ENCODE measurements at regions not wholly inside any gene's neighbourhood (a gene's known extent, or its start where the extent isn't known, plus 50 kb on each side); places are given as distances from the start of the nearest gene placed in this dataset.

DNA sequence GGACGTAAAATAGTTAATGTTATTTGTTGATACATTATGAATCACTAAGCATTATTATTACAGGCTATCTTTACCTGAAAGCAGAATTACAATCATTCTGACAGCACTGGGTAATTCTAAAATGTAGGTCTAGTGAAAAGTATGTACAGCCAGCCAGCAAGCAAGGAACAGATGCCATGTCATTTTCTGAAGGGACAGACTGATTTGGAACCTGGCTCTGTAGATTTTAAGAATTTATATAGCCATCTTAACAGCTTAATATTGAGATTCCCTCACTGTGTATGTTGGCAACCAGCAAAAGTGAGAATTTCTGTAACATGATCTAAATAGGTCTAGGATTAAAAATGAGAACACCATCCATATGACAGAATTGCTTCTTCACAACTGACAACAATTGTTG, 359.4 kb downstream of the ZIC4 start:
- TF ChIP-seq, protein P1, sequence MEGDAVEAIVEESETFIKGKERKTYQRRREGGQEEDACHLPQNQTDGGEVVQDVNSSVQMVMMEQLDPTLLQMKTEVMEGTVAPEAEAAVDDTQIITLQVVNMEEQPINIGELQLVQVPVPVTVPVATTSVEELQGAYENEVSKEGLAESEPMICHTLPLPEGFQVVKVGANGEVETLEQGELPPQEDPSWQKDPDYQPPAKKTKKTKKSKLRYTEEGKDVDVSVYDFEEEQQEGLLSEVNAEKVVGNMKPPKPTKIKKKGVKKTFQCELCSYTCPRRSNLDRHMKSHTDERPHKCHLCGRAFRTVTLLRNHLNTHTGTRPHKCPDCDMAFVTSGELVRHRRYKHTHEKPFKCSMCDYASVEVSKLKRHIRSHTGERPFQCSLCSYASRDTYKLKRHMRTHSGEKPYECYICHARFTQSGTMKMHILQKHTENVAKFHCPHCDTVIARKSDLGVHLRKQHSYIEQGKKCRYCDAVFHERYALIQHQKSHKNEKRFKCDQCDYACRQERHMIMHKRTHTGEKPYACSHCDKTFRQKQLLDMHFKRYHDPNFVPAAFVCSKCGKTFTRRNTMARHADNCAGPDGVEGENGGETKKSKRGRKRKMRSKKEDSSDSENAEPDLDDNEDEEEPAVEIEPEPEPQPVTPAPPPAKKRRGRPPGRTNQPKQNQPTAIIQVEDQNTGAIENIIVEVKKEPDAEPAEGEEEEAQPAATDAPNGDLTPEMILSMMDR (IDR thresholded peaks at IDR 0.05; ENCODE audit: low read depth, low read length): no peak
- Histone ChIP-seq H3K27me3 (ENCODE audit: insufficient read depth, low read depth, severe bottlenecking) (no peaks in the 10 kb centered on the region), H3K27ac (no peak overlapping the region), H3K4me3 (ENCODE audit: low read depth, low read length) (no peak overlapping the region), H3K36me3 (no peaks in the 10 kb centered on the region), H3K9me3 (ENCODE audit: severe bottlenecking) (no peaks in the 10 kb centered on the region)
- DNase-seq: no peak

DNA sequence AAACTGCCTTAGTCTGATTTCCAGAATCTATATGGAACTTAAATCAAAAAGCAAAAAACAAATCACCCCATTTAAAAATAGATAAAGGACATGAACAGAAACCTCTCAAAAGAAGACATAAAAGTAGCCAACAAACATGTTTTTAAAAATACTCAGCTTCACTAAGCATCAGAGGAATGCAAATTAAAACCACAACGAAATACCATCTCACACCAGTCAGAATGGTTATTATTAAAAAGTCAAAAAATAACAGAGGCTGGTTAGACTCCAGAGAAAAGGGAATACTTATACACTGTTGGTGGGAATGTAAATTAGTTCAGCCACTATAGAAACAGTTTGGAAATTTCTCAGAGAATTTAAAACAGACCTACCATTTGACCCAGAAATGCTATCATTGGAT, 367.9 kb downstream of the ZIC4 start:
- DNase-seq: no peak
- H3K4me3 ChIP-seq (ENCODE audit: low read depth, low read length): no peak overlapping the region
- H3K9me3 ChIP-seq (ENCODE audit: severe bottlenecking): peaks cover 3% of the 10 kb centered on the region
- no peaks in the 10 kb centered on the region for H3K27me3 ChIP-seq (ENCODE audit: insufficient read depth, low read depth, severe bottlenecking)
- H3K36me3 ChIP-seq: no peaks in the 10 kb centered on the region
- TF ChIP-seq, protein P1 (IDR thresholded peaks at IDR 0.05; ENCODE audit: low read depth, low read length): no peak
- no peak overlapping the region for H3K27ac ChIP-seq

DNA sequence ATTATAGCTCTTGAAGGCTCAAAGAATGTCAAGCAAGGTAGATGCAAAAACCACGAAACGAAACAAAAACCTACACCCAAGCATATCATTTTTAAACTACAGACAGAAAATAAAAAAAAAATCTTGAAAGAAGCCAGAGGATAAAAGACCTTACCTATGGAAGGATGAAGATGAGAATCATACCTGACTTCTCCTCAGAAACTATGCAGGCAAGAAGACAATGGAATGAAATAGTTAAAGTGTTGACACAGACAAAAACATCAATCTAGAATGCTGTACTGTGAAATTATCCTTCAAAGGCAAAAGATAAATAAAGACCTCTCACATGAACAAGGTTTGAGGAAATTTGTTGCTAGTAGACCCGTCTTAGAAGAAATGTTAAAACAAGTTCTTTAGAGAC, 372.0 kb downstream of the ZIC4 start:
- H3K9me3 ChIP-seq (ENCODE audit: severe bottlenecking): peaks cover 3% of the 10 kb centered on the region
- TF ChIP-seq, protein P1 (IDR thresholded peaks at IDR 0.05; ENCODE audit: low read depth, low read length): no peak
- no peak overlapping the region for H3K27ac ChIP-seq
- H3K36me3 ChIP-seq: no peaks in the 10 kb centered on the region
- no peak for DNase-seq
- H3K4me3 ChIP-seq (ENCODE audit: low read depth, low read length): no peak overlapping the region
- no peaks in the 10 kb centered on the region for H3K27me3 ChIP-seq (ENCODE audit: insufficient read depth, low read depth, severe bottlenecking)

DNA sequence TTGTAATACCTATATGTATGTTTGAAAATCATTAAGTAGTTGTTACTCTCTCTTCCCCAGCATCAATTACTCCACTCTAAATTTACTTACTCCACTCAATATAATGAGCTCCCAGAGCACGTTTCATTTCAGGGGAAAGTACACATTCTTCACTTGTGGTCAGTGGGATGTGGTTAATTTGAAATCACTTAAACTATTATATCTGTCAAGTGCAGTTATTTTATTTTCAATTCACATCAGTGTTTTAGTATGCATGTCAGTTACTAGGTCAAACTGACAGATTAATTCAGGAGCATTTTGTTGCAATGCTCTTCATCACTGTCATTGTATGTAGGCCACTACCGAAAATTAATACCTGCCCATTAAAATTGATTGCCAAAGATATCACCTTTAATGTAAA, 376.1 kb downstream of the ZIC4 start:
- TF ChIP-seq, protein P1 (IDR thresholded peaks at IDR 0.05; ENCODE audit: low read depth, low read length): no peak
- H3K27me3 ChIP-seq (ENCODE audit: insufficient read depth, low read depth, severe bottlenecking): no peaks in the 10 kb centered on the region
- H3K4me3 ChIP-seq (ENCODE audit: low read depth, low read length): no peak overlapping the region
- DNase-seq: no peak
- H3K36me3 ChIP-seq: no peaks in the 10 kb centered on the region
- no peak overlapping the region for H3K27ac ChIP-seq
- H3K9me3 ChIP-seq (ENCODE audit: severe bottlenecking): peaks cover 3% of the 10 kb centered on the region

DNA sequence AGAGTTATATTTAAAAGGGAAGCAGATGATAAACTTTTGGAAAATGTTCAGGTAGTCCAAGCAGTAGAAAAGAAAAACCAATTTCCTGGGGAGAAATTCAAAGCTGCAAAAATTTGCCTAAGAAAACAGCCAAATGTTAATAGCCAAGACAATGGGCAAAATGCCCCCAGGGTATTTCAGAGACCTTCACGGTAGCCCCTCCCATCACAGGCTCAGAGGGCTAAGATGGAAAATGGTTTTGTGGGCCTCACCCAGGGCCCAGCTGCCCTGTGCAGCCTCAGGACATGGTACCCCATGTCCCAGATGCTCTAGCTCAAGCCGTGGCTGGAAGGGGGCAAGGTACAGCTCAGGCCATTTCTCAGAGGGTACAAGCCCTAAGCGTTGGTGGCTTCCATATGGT, 391.0 kb downstream of the ZIC4 start:
- Histone ChIP-seq H3K9me3 (ENCODE audit: severe bottlenecking) (no peaks in the 10 kb centered on the region), H3K27me3 (ENCODE audit: insufficient read depth, low read depth, severe bottlenecking) (no peaks in the 10 kb centered on the region), H3K4me3 (ENCODE audit: low read depth, low read length) (no peak overlapping the region), H3K36me3 (no peaks in the 10 kb centered on the region), H3K27ac (no peak overlapping the region)
- TF ChIP-seq, protein P1 (IDR thresholded peaks at IDR 0.05; ENCODE audit: low read depth, low read length): no peak
- no peak for DNase-seq

DNA sequence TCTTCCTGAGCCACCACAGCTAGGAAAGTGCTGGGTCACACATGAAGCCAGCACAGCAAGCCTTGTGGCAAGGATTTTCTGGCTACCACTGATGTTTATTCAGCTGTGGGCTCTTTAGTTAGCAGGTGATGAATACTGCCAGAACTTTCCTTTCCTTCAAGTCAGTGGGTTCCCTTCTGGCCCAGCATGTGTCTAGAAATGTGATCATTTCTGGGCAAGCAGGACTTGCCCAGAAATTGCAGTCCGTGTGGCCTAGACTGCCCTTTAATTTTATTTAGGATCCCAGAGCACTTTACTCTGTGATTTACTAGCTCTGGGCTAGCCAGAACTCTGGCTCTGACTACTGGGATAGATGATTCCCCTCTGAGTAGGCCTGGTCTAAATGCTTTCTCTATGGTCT, 397.5 kb downstream of the ZIC4 start:
- H3K27ac ChIP-seq: no peak overlapping the region
- H3K4me3 ChIP-seq (ENCODE audit: low read depth, low read length): no peak overlapping the region
- TF ChIP-seq, protein P1 (IDR thresholded peaks at IDR 0.05; ENCODE audit: low read depth, low read length): no peak
- no peaks in the 10 kb centered on the region for H3K36me3 ChIP-seq
- no peaks in the 10 kb centered on the region for H3K27me3 ChIP-seq (ENCODE audit: insufficient read depth, low read depth, severe bottlenecking)
- no peaks in the 10 kb centered on the region for H3K9me3 ChIP-seq (ENCODE audit: severe bottlenecking)
- no peak for DNase-seq
